ENCODE measurements at regions not wholly inside any gene's neighbourhood (a gene's known extent, or its start where the extent isn't known, plus 50 kb on each side); places are given as distances from the start of the nearest gene placed in this dataset.

DNA sequence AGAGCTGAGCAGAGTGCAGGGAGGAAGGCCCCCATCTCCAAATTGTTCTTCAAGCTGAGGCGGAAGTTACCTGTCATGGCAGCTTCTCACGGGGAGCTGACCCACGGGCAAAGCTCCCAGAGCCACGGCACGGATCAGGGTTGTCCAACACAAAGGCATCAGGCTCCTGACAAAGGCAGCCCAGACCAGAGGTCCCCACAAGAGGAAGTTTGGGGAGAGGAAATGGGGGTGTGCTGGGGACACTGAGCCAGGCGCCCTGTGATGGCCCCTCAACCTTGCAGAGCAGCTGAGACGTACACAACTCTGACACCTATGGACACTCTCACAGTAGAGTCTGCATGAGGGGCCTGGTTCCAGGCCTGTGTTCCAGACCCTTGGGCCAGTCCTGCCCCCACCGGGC, 95.6 kb downstream of the CTTN start:
- TF ChIP-seq, protein P1, sequence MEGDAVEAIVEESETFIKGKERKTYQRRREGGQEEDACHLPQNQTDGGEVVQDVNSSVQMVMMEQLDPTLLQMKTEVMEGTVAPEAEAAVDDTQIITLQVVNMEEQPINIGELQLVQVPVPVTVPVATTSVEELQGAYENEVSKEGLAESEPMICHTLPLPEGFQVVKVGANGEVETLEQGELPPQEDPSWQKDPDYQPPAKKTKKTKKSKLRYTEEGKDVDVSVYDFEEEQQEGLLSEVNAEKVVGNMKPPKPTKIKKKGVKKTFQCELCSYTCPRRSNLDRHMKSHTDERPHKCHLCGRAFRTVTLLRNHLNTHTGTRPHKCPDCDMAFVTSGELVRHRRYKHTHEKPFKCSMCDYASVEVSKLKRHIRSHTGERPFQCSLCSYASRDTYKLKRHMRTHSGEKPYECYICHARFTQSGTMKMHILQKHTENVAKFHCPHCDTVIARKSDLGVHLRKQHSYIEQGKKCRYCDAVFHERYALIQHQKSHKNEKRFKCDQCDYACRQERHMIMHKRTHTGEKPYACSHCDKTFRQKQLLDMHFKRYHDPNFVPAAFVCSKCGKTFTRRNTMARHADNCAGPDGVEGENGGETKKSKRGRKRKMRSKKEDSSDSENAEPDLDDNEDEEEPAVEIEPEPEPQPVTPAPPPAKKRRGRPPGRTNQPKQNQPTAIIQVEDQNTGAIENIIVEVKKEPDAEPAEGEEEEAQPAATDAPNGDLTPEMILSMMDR (conservative IDR thresholded peaks at IDR 0.05) = no peak
- TF ChIP-seq EZH2 (IDR thresholded peaks at IDR 0.05; ENCODE audit: low read depth) = no peak
